Tibial artery (tissue), 4 donors: ENCODE measurements at regions not wholly inside any gene's neighbourhood (a gene's known extent, or its start where the extent isn't known, plus 50 kb on each side); places are given as distances from the start of the nearest gene placed in this dataset.
"Not testable (repeated sequence)": the region's sequence is repeated elsewhere in the genome, so short reads cannot be mapped to it uniquely, and the experiment has no call there.

ENCODE experiments used
- DNase-seq, 2 donors: peaks; one replicate each; pipeline ENCODE4 v3.0.0-alpha.2; 2019
- H3K27ac ChIP-seq, 2 donors: fragments of 200-600 bp; sonication (generic) in 1 of 2; 1 replicate in 1 of 2; 2 replicates in 1 of 2; pipeline ENCODE4 v1.5.1; 2018 to 2019; ENCODE audit warnings: mild to moderate bottlenecking in 1 of 2
- H3K27me3 ChIP-seq, 2 donors: fragments of 200-600 bp; sonication (generic) in 1 of 2; one replicate each; pipeline versions ENCODE4 v1.5.1 to v1.6.0; 2016 to 2019
- H3K36me3 ChIP-seq, 3 donors: fragments of 200-600 bp; sonication (generic) in 2 of 3; one replicate each; pipeline ENCODE4 v1.5.1; 2016 to 2019; ENCODE audit warnings: mild to moderate bottlenecking in 2 of 3
- H3K4me1 ChIP-seq, 4 donors: fragments of 200-600 bp; sonication (generic) in 2 of 4; 1 replicate in 3 of 4; 2 replicates in 1 of 4; pipeline ENCODE4 v1.5.1; 2016 to 2019
- H3K4me3 ChIP-seq, 2 donors: fragments of 200-600 bp; sonication (generic) in 1 of 2; 1 replicate in 1 of 2; 2 replicates in 1 of 2; pipeline ENCODE4 v1.5.1; 2018 to 2019; ENCODE audit warnings: mild to moderate bottlenecking in 2 of 2
- H3K9me3 ChIP-seq, 3 donors: fragments of 200-600 bp; sonication (generic) in 1 of 3; one replicate each; pipeline ENCODE4 v1.5.1; 2016 to 2019
- intact Hi-C: fragments of 100-400 bp; cut with DNase I; formaldehyde crosslinking; loops from one replicate; pipeline ENCODE4 v1.15.0; 2023; ENCODE audit warnings: low total_unique reads
- TF ChIP-seq, protein P1 (sequence below), 2 experiments: fragments of 200-600 bp in 1 of 2; fragments of 450-650 bp in 1 of 2; IDR thresholded peaks; one replicate each; pipeline ENCODE4 v1.5.1; 2017 to 2019; ENCODE audit warnings: antibody characterized with exemption in 2 of 2, mild to moderate bottlenecking in 1 of 2, moderate library complexity in 1 of 2

DNA sequence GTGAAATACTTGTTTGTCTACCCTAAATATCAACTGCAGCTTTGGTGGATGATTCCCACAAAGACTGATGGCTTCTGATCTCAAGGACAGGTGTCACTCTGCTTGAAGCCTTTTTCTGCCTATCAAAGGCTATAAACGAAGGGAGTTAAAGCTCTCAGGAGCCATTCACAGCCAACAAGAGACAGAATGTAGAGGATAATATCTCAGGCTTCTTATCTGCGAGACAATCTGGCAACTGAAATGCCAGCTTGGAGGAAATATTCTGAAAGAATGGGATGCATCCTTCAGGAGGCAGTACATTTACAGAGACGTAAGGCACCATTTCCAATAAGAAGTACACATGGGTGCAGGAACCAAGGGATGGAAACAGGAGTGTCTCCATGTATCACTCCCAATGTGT is 549.4 kb downstream of the GPAM start:
- H3K4me1 ChIP-seq: no peaks in the 10 kb centered on the region
- no peak for DNase-seq

DNA sequence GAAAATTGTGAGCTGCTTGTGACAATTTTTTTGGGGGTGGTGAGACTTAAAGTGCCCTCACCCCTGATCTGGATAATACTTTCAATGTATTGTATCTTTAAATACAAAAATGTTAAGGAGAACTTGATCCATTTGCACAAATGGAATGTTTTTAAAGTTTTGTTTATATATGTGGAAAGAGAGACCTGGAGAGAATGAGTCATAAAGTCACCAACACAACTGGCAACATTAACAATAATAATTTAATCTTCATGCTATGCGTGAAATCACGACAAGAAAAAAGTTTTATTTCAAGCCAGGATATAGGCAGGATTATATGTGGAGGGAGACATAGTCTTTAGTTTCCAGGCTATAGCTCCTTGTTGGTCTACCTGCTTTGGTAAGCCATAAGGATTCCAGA is 537.5 kb downstream of the GPAM start:
- no peaks in the 10 kb centered on the region for H3K27me3 ChIP-seq
- H3K4me1 ChIP-seq: no peaks in the 10 kb centered on the region
- DNase-seq: no peak
- TF ChIP-seq, protein P1, sequence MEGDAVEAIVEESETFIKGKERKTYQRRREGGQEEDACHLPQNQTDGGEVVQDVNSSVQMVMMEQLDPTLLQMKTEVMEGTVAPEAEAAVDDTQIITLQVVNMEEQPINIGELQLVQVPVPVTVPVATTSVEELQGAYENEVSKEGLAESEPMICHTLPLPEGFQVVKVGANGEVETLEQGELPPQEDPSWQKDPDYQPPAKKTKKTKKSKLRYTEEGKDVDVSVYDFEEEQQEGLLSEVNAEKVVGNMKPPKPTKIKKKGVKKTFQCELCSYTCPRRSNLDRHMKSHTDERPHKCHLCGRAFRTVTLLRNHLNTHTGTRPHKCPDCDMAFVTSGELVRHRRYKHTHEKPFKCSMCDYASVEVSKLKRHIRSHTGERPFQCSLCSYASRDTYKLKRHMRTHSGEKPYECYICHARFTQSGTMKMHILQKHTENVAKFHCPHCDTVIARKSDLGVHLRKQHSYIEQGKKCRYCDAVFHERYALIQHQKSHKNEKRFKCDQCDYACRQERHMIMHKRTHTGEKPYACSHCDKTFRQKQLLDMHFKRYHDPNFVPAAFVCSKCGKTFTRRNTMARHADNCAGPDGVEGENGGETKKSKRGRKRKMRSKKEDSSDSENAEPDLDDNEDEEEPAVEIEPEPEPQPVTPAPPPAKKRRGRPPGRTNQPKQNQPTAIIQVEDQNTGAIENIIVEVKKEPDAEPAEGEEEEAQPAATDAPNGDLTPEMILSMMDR (IDR thresholded peaks at IDR 0.05): no peak
- H3K9me3 ChIP-seq: peaks cover 0 to 17% (median 12%) of the 10 kb centered on the region in 3 donors
- H3K4me3 ChIP-seq: no peak overlapping the region
- H3K27ac ChIP-seq: no peak overlapping the region
- intact Hi-C loops: no loop called here
- no peaks in the 10 kb centered on the region for H3K36me3 ChIP-seq

More for the DNA sequence above, 549.4 kb downstream of the GPAM start:
- Histone ChIP-seq H3K9me3 (peaks cover 0 to 4% (median 0%) of the 10 kb centered on the region in 3 donors), H3K36me3 (no peaks in the 10 kb centered on the region), H3K27me3 (no peaks in the 10 kb centered on the region), H3K27ac (no peak overlapping the region), H3K4me3 (no peak overlapping the region)
- intact Hi-C loops: no loop called here
- TF ChIP-seq, protein P1 (IDR thresholded peaks at IDR 0.05): no peak

DNA sequence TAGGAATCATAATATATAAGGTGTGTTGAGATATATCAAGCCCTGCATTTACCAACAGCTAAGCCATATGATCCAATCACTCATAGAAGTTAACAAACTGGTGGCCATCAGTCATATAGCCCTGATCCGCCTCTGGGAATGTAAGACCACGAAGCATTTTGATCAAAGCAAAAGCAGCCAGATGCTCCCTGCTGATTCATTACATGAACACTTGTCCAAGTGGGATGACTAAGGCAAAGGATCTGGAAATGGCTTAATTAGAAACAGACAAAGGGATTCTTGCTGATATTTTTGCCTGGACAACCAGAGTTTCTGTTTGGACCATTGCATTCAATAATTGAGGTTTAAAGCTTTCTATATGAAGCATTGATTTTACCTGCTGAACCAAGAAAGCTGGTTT is 535.5 kb downstream of the GPAM start:
- H3K4me1 ChIP-seq: no peaks in the 10 kb centered on the region
- intact Hi-C loops: no loop called here
- DNase-seq: no peak
- no peak overlapping the region for H3K4me3 ChIP-seq
- H3K27ac ChIP-seq: no peak overlapping the region
- peaks cover 0 to 20% (median 12%) of the 10 kb centered on the region in 3 donors for H3K9me3 ChIP-seq
- H3K27me3 ChIP-seq: no peaks in the 10 kb centered on the region
- TF ChIP-seq, protein P1 (IDR thresholded peaks at IDR 0.05): no peak
- no peaks in the 10 kb centered on the region for H3K36me3 ChIP-seq

DNA sequence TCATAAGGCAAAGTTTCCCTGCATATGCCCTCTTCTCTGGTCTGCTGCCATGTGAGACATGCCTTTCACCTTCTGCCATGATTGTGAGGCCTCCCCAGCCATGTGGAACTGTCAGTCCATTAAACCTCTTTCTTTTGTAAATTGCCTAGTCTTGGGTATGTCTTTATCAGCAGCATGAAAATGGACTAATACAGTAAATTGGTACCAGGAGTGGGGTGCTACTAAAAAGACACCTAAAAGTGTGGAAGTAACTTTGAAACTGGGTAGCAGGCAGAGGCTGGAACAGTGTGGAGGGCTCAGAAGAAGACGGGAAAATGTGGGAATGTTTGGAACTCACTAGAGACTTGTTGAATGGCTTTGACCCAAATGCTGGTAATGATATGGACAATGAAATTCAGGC is 534.5 kb downstream of the GPAM start:
- H3K9me3 ChIP-seq: peaks cover 0 to 20% (median 12%) of the 10 kb centered on the region in 3 donors
- H3K27ac ChIP-seq, DNase-seq, H3K36me3 ChIP-seq, H3K27me3 ChIP-seq, H3K4me3 ChIP-seq, intact Hi-C loops, H3K4me1 ChIP-seq: not testable (repeated sequence)

DNA sequence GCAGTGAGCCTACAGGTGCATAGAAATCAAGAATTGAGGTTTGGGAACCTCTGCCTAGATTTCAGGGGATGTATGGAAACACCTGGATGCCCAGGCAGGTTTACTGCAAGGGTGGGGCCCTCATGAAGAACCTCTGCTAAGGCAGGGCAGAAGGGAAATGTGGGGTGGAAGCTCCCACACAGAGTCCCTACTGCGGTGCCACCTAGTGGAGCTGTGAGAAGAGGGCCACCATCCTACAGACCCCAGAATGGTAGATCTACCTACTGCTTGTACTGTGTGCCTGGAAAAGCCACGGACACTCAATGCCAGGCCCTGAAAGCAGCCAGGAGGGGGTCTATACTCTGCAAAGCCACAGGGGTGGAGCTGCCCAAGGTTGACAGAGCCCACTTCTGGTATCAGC is 533.5 kb downstream of the GPAM start:
- DNase-seq: no peak
- H3K27ac ChIP-seq: no peak overlapping the region
- no peaks in the 10 kb centered on the region for H3K36me3 ChIP-seq
- peaks cover 0 to 20% (median 12%) of the 10 kb centered on the region in 3 donors for H3K9me3 ChIP-seq
- intact Hi-C loops: no loop called here
- no peaks in the 10 kb centered on the region for H3K4me1 ChIP-seq
- H3K4me3 ChIP-seq: no peak overlapping the region
- TF ChIP-seq, protein P1 (IDR thresholded peaks at IDR 0.05): no peak
- H3K27me3 ChIP-seq: no peaks in the 10 kb centered on the region

DNA sequence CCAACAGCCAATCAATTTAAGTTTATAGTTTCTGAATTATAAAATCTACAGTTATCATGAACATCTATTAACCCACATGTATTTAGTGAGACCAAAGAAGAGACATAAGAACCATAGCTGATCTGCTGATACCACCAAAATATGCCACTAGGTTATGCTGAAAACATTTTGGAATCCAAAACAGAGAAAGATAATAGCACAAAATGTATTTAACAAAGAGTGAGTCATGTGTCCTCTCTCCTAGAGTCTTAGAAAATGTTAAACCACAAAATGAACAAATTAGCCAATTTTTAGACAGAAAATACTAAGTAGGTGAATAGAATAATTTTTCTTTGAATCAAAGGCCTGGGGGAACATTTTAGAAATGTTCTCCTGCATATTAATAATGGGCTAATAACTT is 527.5 kb downstream of the GPAM start:
- Histone ChIP-seq H3K4me3 (no peak overlapping the region), H3K27ac (no peak overlapping the region), H3K36me3 (no peaks in the 10 kb centered on the region), H3K9me3 (peaks cover 0 to 3% (median 0%) of the 10 kb centered on the region in 3 donors), H3K4me1 (no peaks in the 10 kb centered on the region), H3K27me3 (no peaks in the 10 kb centered on the region)
- intact Hi-C loops: no loop called here
- DNase-seq: no peak
- TF ChIP-seq, protein P1 (IDR thresholded peaks at IDR 0.05): no peak
